Colonic mucosa (tissue), 4 donors: ENCODE measurements at regions not wholly inside any gene's neighbourhood (a gene's known extent, or its start where the extent isn't known, plus 50 kb on each side); places are given as distances from the start of the nearest gene placed in this dataset.
"Not testable (repeated sequence)": the region's sequence is repeated elsewhere in the genome, so short reads cannot be mapped to it uniquely, and the experiment has no call there.

Source experiments
- DNase-seq: peaks from one replicate; pipeline ENCODE4 v3.0.0-alpha.2; 2020
- H3K27ac ChIP-seq: fragments of 200-600 bp; one replicate; pipeline ENCODE4 v1.8.0; 2021
- H3K27me3 ChIP-seq: fragments of 200-600 bp; one replicate; pipeline ENCODE4 v1.8.0; 2021
- H3K36me3 ChIP-seq: fragments of 200-600 bp; one replicate; pipeline ENCODE4 v1.8.0; 2021
- H3K4me1 ChIP-seq: fragments of 200-600 bp; one replicate; pipeline ENCODE4 v1.8.0; 2021; ENCODE audit warnings: mild to moderate bottlenecking
- H3K4me3 ChIP-seq: fragments of 200-600 bp; one replicate; pipeline ENCODE4 v1.8.0; 2021
- H3K9ac ChIP-seq, 2 donors: one replicate each; pipeline ENCODE4 v1.7.0; 2013; ENCODE audit warnings: control low read depth in 2 of 2, low read depth in 2 of 2, low read length in 2 of 2
- H3K9me3 ChIP-seq: fragments of 200-600 bp; one replicate; pipeline ENCODE4 v1.8.0; 2021
- intact Hi-C: fragments of 100-400 bp; cut with DNase I; formaldehyde crosslinking; loops from one replicate; pipeline ENCODE4 v1.14.1; 2022
- TF ChIP-seq, protein P1 (sequence below): fragments of 200-600 bp; IDR thresholded peaks from one replicate; pipeline ENCODE4 v1.8.0; 2022; ENCODE audit warnings: antibody characterized with exemption, mild to moderate bottlenecking
- donor health status: healthy.
- donor health status: DM: no; HTN: no; CAD: no.
- donor health status: DM: no; HTN: no; CAD: no.

DNA sequence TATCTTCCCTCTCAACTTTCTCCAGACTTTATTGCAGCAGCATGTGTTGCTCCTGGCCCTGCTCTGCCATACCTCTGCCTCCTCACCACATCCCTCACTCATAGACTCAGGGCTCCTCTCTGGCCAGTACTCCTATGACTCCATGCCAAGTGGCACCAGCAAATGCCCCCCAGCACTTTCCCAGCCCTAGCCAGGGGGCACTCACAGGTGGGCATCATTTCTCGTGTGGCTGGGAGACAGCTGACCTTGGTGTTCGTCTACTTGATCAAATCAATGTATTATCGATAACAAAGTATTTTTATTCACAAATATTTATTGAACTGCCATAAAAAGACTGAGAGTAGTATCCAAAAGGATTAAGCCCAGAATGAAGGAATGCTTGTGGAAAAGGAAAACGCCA lies 418.2 kb downstream of the FAM72C start:
- no peaks in the 10 kb centered on the region for H3K4me1 ChIP-seq
- no peaks in the 10 kb centered on the region for H3K27me3 ChIP-seq
- no peak for DNase-seq
- H3K4me3 ChIP-seq: no peak overlapping the region
- intact Hi-C loops: no loop called here
- H3K27ac ChIP-seq: no peak overlapping the region
- H3K9me3 ChIP-seq: no peaks in the 10 kb centered on the region
- H3K36me3 ChIP-seq: no peaks in the 10 kb centered on the region
- no peak overlapping the region for H3K9ac ChIP-seq
- TF ChIP-seq, protein P1, sequence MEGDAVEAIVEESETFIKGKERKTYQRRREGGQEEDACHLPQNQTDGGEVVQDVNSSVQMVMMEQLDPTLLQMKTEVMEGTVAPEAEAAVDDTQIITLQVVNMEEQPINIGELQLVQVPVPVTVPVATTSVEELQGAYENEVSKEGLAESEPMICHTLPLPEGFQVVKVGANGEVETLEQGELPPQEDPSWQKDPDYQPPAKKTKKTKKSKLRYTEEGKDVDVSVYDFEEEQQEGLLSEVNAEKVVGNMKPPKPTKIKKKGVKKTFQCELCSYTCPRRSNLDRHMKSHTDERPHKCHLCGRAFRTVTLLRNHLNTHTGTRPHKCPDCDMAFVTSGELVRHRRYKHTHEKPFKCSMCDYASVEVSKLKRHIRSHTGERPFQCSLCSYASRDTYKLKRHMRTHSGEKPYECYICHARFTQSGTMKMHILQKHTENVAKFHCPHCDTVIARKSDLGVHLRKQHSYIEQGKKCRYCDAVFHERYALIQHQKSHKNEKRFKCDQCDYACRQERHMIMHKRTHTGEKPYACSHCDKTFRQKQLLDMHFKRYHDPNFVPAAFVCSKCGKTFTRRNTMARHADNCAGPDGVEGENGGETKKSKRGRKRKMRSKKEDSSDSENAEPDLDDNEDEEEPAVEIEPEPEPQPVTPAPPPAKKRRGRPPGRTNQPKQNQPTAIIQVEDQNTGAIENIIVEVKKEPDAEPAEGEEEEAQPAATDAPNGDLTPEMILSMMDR: no peak

DNA sequence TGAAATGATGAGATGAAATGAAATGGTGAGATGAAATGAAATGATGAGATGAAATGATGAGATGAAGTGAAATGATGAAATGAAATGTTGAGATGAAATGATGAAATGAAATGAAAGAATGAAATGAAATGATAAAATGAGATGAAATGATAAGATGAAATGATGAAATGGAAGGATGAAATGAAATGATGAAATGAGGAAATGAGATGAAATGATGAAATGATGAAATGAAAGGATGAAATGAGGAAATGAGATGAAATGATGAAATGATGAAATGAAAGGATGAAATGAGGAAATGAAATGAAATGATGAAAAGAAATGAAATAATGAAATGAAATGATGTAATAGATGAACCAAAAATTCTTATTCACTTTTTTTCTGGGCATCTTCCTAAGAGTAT lies 467.1 kb downstream of the FAM72C start:
- H3K4me1 ChIP-seq, H3K36me3 ChIP-seq, H3K27me3 ChIP-seq, DNase-seq, H3K4me3 ChIP-seq, intact Hi-C loops, H3K9me3 ChIP-seq, H3K9ac ChIP-seq, H3K27ac ChIP-seq: not testable (repeated sequence)

- H3K9me3 ChIP-seq, DNase-seq, intact Hi-C loops: not testable (repeated sequence)
Measured at GRCh38 chr1:143504080-143504479, 467.7 kb downstream of the FAM72C start.

GRCh38 chr1:143503048-143503447 lies 468.7 kb downstream of the FAM72C start:
- H3K9ac ChIP-seq, H3K27ac ChIP-seq, intact Hi-C loops, H3K36me3 ChIP-seq, DNase-seq, H3K4me1 ChIP-seq, H3K4me3 ChIP-seq, H3K9me3 ChIP-seq, H3K27me3 ChIP-seq: not testable (repeated sequence)

More at GRCh38 chr1:143504080-143504479, 467.7 kb downstream of the FAM72C start:
- not testable (repeated sequence) for H3K27ac ChIP-seq, H3K27me3 ChIP-seq, H3K4me1 ChIP-seq, H3K36me3 ChIP-seq, H3K4me3 ChIP-seq, H3K9ac ChIP-seq

DNA sequence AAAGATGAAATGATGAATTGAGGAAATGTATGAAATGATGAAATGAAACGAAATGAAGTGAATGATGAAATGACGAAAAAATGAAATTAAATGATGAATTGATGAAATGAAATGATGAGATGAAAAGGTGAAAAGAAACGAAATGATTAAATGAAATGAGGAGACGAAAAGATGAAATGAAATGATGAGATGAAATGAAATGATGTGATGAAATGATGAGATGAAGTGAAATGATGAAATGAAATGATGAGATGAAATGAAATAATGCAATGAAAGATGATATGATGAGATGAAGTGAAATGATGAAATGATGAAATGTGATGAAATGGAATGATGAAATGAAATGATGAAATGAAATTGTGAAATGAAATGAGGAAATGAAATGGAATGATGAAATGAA lies 469.7 kb downstream of the FAM72C start:
- intact Hi-C loops, H3K9me3 ChIP-seq: not testable (repeated sequence)

DNA sequence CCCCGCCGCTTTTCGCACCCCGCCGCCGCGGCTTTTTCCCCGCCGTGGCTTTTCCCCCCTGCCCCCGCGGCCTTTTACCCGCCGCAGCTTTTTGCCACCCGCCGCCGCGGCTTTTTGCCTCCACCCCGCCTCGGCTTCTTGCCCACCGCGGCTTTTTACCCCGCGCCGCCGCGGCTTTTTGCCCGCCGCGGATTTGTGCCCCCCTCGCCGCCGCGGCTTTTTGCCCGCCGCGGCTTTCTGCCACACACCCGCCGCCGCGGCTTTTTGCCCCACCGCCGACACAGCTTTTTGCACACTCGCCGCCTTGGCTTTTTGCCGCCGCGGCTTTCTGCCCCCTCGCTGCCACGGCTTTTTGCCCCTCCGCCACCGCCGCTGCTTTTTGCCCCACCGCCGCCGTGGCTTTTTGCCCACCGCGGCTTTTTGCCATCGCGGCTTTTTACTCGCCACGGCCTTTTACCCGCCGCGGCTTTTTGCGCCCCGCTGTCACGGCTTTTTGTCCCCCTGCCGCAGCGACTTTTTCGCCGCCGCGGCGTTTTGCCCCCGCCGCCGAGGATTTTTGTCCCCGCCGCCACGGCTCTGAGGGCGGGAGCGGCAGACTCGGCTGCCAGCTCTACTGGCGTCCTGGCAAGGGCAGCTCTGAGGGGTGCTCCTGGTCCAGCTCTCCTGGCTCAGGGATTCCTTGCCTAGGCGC lies 473.6 kb downstream of the FAM72C start:
- H3K4me3 ChIP-seq: not testable (repeated sequence)

More for the DNA sequence above, 469.7 kb downstream of the FAM72C start:
- not testable (repeated sequence) for H3K9ac ChIP-seq, H3K4me1 ChIP-seq, H3K4me3 ChIP-seq, H3K36me3 ChIP-seq, DNase-seq, H3K27me3 ChIP-seq, H3K27ac ChIP-seq

GRCh38 chr1:143497374-143497747 lies 474.4 kb downstream of the FAM72C start:
- H3K36me3 ChIP-seq: no peaks in the 10 kb centered on the region
- no peaks in the 10 kb centered on the region for H3K27me3 ChIP-seq
- intact Hi-C loops: no loop called here
- no peak overlapping the region for H3K27ac ChIP-seq
- no peaks in the 10 kb centered on the region for H3K9me3 ChIP-seq
- no peak for DNase-seq
- TF ChIP-seq, protein P1: no peak
- H3K4me3 ChIP-seq: no peak overlapping the region
- H3K9ac ChIP-seq: no peak overlapping the region
- H3K4me1 ChIP-seq: no peaks in the 10 kb centered on the region

More for the DNA sequence above, 473.6 kb downstream of the FAM72C start:
- DNase-seq, H3K4me1 ChIP-seq, H3K27me3 ChIP-seq, H3K9ac ChIP-seq, H3K27ac ChIP-seq, intact Hi-C loops, H3K36me3 ChIP-seq, H3K9me3 ChIP-seq: not testable (repeated sequence)

GRCh38 chr1:143496526-143497373 lies 475.0 kb downstream of the FAM72C start:
- H3K27me3 ChIP-seq, H3K36me3 ChIP-seq, DNase-seq, H3K27ac ChIP-seq, H3K4me3 ChIP-seq, H3K9me3 ChIP-seq, H3K4me1 ChIP-seq, H3K9ac ChIP-seq, intact Hi-C loops: not testable (repeated sequence)
